T-cell (primary cell): ENCODE measurements at regions not wholly inside any gene's neighbourhood (a gene's known extent, or its start where the extent isn't known, plus 50 kb on each side); places are given as distances from the start of the nearest gene placed in this dataset.

Experiments
- ATAC-seq, 4 experiments: fragments of 200-7000 bp in 3 of 4; fragments of 150-1000 bp in 1 of 4; cut with Tn5 transposase; replicated peaks in 1 of 4; 1 replicate in 3 of 4; 2 replicates in 1 of 4; pipeline ENCODE4 v1.10.0; 2021; ENCODE audit warnings: moderate library complexity in 3 of 4, mild to moderate bottlenecking in 2 of 4, moderate number of reproducible peaks in 1 of 4
- CTCF ChIA-PET, 2 donors: fragments of 300-600 bp; sonication (Branson Sonifier 250); formaldehyde crosslinking; loops; one replicate each; lab custom pipeline; 2022; ENCODE audit warnings: antibody characterized with exemption in 2 of 2; lab: Charles Lee
- POLR2A ChIA-PET, 2 donors: fragments of 300-600 bp; sonication (Branson Sonifier 250); formaldehyde crosslinking; loops; one replicate each; lab custom pipeline; 2022; ENCODE audit warnings: antibody characterized with exemption in 2 of 2; lab: Charles Lee
- DNase-seq, 35 experiments: peaks; one replicate each; pipeline versions ENCODE4 v3.0.0 to v3.0.0-alpha.2; 2013 to 2023
- H3K27ac ChIP-seq: one replicate; pipeline ENCODE4 v1.5.1; 2013; ENCODE audit warnings: low read length
- H3K27me3 ChIP-seq, 2 experiments: replicated peaks in 1 of 2; 1 replicate in 1 of 2; 2 replicates in 1 of 2; pipeline versions ENCODE4 v1.6.1 to v1.7.0; 2013; ENCODE audit warnings: low read length in 1 of 2, mixed read lengths in 1 of 2; ENCODE audit not compliant: control insufficient read depth in 2 of 2, insufficient read depth in 2 of 2; ENCODE audit errors: extremely low read depth in 1 of 2
- H3K36me3 ChIP-seq, 2 donors: 1 replicate in 1 of 2; 2 replicates in 1 of 2; pipeline versions ENCODE4 v1.6.1 to v1.7.0; 2013; ENCODE audit warnings: low read length in 1 of 2; ENCODE audit not compliant: control insufficient read depth in 2 of 2, insufficient read depth in 1 of 2; ENCODE audit errors: extremely low read depth in 1 of 2
- H3K4me1 ChIP-seq, 2 experiments: 1 replicate in 1 of 2; 2 replicates in 1 of 2; pipeline versions ENCODE4 v1.6.1 to v1.7.0; 2013; ENCODE audit warnings: low read length in 2 of 2, mixed read lengths in 1 of 2; ENCODE audit not compliant: insufficient read depth in 2 of 2, control insufficient read depth in 1 of 2; ENCODE audit errors: extremely low read depth in 1 of 2
- H3K4me3 ChIP-seq, 2 donors: 1 replicate in 1 of 2; 2 replicates in 1 of 2; pipeline versions ENCODE4 v1.5.1 to v1.7.0; 2013; ENCODE audit warnings: mild to moderate bottlenecking in 2 of 2, low read length in 1 of 2, moderate library complexity in 1 of 2; ENCODE audit not compliant: control insufficient read depth in 1 of 2; ENCODE audit errors: extremely low read depth in 1 of 2
- H3K9me3 ChIP-seq: 2 replicates; pipeline ENCODE4 v1.7.0; 2013
- H3K27ac Mint-ChIP-seq, 2 donors: one replicate each; pipeline ENCODE4 v1.8.0; 2020 to 2021; ENCODE audit warnings: mild to moderate bottlenecking in 2 of 2, mixed read lengths in 2 of 2
- H3K27me3 Mint-ChIP-seq, 2 donors: one replicate each; pipeline ENCODE4 v1.8.0; 2021 to 2022; ENCODE audit warnings: mixed read lengths in 2 of 2
- H3K36me3 Mint-ChIP-seq: one replicate; pipeline ENCODE4 v1.8.0; 2021; ENCODE audit warnings: mixed read lengths
- H3K4me1 Mint-ChIP-seq, 3 donors: one replicate each; pipeline ENCODE4 v1.8.0; 2020 to 2022; ENCODE audit warnings: mixed read lengths in 3 of 3, mild to moderate bottlenecking in 1 of 3
- H3K4me3 Mint-ChIP-seq, 3 donors: one replicate each; pipeline ENCODE4 v1.8.0; 2020 to 2022; ENCODE audit warnings: mild to moderate bottlenecking in 3 of 3, mixed read lengths in 3 of 3, moderate library complexity in 3 of 3
- H3K9me3 Mint-ChIP-seq, 3 donors: one replicate each; pipeline ENCODE4 v1.8.0; 2020 to 2022; ENCODE audit warnings: mixed read lengths in 3 of 3
- WGBS: methylation state at CpG from one replicate; pipeline ENCODE4 v1.1.5; 2013; ENCODE audit warnings: missing lambda C conversion rate; ENCODE audit not compliant: insufficient coverage; 5-methylcytosine and 5-hydroxymethylcytosine counted together

- Mint-ChIP-seq H3K27me3 (peaks cover 0 to 11% of the 10 kb centered on the region in 2 donors), H3K27ac (no peak overlapping the region), H3K4me3 (no peak overlapping the region), H3K4me1 (no peaks in the 10 kb centered on the region), H3K36me3 (no peaks in the 10 kb centered on the region), H3K9me3 (peaks cover 0 to 2% (median 0%) of the 10 kb centered on the region in 3 donors)
- Histone ChIP-seq H3K4me1 (no peaks in the 10 kb centered on the region), H3K27ac (no peak overlapping the region), H3K36me3 (no peaks in the 10 kb centered on the region), H3K27me3 (peaks cover 0 to 6% of the 10 kb centered on the region in 2 experiments), H3K9me3 (no peaks in the 10 kb centered on the region), H3K4me3 (no peak overlapping the region)
- ChIA-PET CTCF (no interaction called here), POLR2A (no interaction called here)
- ATAC-seq, result no peak
- no peak for DNase-seq
- WGBS, result 71% methylated on average over 1 of the region's 2 CpGs
Measured at GRCh38 chr2:23235292-23235691, 149.7 kb upstream of the KLHL29 start.

GRCh38 chr2:23235736-23236135, 149.2 kb upstream of the KLHL29 start:
- no peak for ATAC-seq
- no peak overlapping the region for H3K4me3 ChIP-seq
- POLR2A ChIA-PET, result no interaction called here
- no peak for DNase-seq
- Mint-ChIP-seq H3K27ac (no peak overlapping the region), H3K4me1 (no peaks in the 10 kb centered on the region), H3K36me3 (no peaks in the 10 kb centered on the region), H3K27me3 (peaks cover 0 to 14% of the 10 kb centered on the region in 2 donors), H3K4me3 (no peak overlapping the region), H3K9me3 (peaks cover 0 to 4% (median 0%) of the 10 kb centered on the region in 3 donors)
- CTCF ChIA-PET, result no interaction called here
- 100% methylated on average over 1 of the region's 6 CpGs for WGBS
- no peaks in the 10 kb centered on the region for H3K36me3 ChIP-seq
- no peaks in the 10 kb centered on the region for H3K9me3 ChIP-seq
- H3K27me3 ChIP-seq, result peaks cover 0 to 9% of the 10 kb centered on the region in 2 experiments
- H3K27ac ChIP-seq, result no peak overlapping the region
- no peaks in the 10 kb centered on the region for H3K4me1 ChIP-seq

GRCh38 chr2:23237147-23237546, 147.8 kb upstream of the KLHL29 start:
- Histone ChIP-seq H3K36me3 (no peaks in the 10 kb centered on the region), H3K27me3 (peaks cover 0 to 9% of the 10 kb centered on the region in 2 experiments), H3K27ac (no peak overlapping the region), H3K9me3 (no peaks in the 10 kb centered on the region), H3K4me3 (no peak overlapping the region), H3K4me1 (no peaks in the 10 kb centered on the region)
- no peak for ATAC-seq
- no peak for DNase-seq
- Mint-ChIP-seq H3K36me3 (no peaks in the 10 kb centered on the region), H3K9me3 (peaks cover 0 to 4% (median 0%) of the 10 kb centered on the region in 3 donors), H3K4me1 (no peaks in the 10 kb centered on the region), H3K4me3 (no peak overlapping the region), H3K27me3 (peaks cover 0 to 10% of the 10 kb centered on the region in 2 donors), H3K27ac (no peak overlapping the region)
- WGBS, result 79% methylated on average over 6 of the region's 7 CpGs
- POLR2A ChIA-PET, result no interaction called here
- CTCF ChIA-PET, result no interaction called here

- no peak overlapping the region for H3K4me3 Mint-ChIP-seq
- H3K9me3 Mint-ChIP-seq, result peaks cover 0 to 4% (median 0%) of the 10 kb centered on the region in 3 donors
- Histone ChIP-seq H3K36me3 (no peaks in the 10 kb centered on the region), H3K27me3 (peaks cover 0 to 9% of the 10 kb centered on the region in 2 experiments), H3K9me3 (no peaks in the 10 kb centered on the region), H3K4me3 (no peak overlapping the region), H3K4me1 (no peaks in the 10 kb centered on the region), H3K27ac (no peak overlapping the region)
- H3K36me3 Mint-ChIP-seq, result no peaks in the 10 kb centered on the region
- no peaks in the 10 kb centered on the region for H3K4me1 Mint-ChIP-seq
- DNase-seq (no peak), ATAC-seq (no peak)
- CTCF ChIA-PET, result no interaction called here
- WGBS, result 68% methylated on average over 3 of the region's 4 CpGs
- H3K27me3 Mint-ChIP-seq, result peaks cover 0 to 10% of the 10 kb centered on the region in 2 donors
- no peak overlapping the region for H3K27ac Mint-ChIP-seq
- POLR2A ChIA-PET, result no interaction called here
Measured at GRCh38 chr2:23238011-23238657, 146.8 kb upstream of the KLHL29 start.

GRCh38 chr2:23239374-23239773, 145.6 kb upstream of the KLHL29 start:
- Histone ChIP-seq H3K9me3 (no peaks in the 10 kb centered on the region), H3K4me3 (no peak overlapping the region), H3K4me1 (no peaks in the 10 kb centered on the region), H3K27me3 (peaks cover 0 to 9% of the 10 kb centered on the region in 2 experiments), H3K27ac (no peak overlapping the region), H3K36me3 (no peaks in the 10 kb centered on the region)
- DNase-seq (no peak), ATAC-seq (no peak)
- Mint-ChIP-seq H3K27ac (no peak overlapping the region), H3K27me3 (peaks cover 0 to 7% of the 10 kb centered on the region in 2 donors), H3K4me1 (no peaks in the 10 kb centered on the region), H3K4me3 (no peak overlapping the region), H3K36me3 (no peaks in the 10 kb centered on the region), H3K9me3 (peaks cover 0 to 4% (median 0%) of the 10 kb centered on the region in 3 donors)
- ChIA-PET POLR2A (no interaction called here), CTCF (no interaction called here)
- WGBS, result 87% methylated on average over 7 of the region's 8 CpGs

- Mint-ChIP-seq H3K4me3 (no peak overlapping the region), H3K27ac (no peak overlapping the region), H3K9me3 (peaks cover 0 to 4% (median 0%) of the 10 kb centered on the region in 3 donors), H3K27me3 (peaks cover 0 to 10% of the 10 kb centered on the region in 2 donors), H3K36me3 (no peaks in the 10 kb centered on the region), H3K4me1 (no peaks in the 10 kb centered on the region)
- Histone ChIP-seq H3K27me3 (peaks cover 0 to 9% of the 10 kb centered on the region in 2 experiments), H3K36me3 (no peaks in the 10 kb centered on the region), H3K4me1 (no peaks in the 10 kb centered on the region), H3K4me3 (no peak overlapping the region), H3K9me3 (no peaks in the 10 kb centered on the region), H3K27ac (no peak overlapping the region)
- POLR2A ChIA-PET, result no interaction called here
- ATAC-seq (no peak), DNase-seq (no peak)
- no CpG with 5 or more reads among the region's 1 CpG for WGBS
- CTCF ChIA-PET, result no interaction called here
Measured at GRCh38 chr2:23241121-23241520, 143.9 kb upstream of the KLHL29 start.
